HK-2 (cell line): ENCODE measurements at regions not wholly inside any gene's neighbourhood (a gene's known extent, or its start where the extent isn't known, plus 50 kb on each side); places are given as distances from the start of the nearest gene placed in this dataset.

Source experiments
- DNase-seq: peaks from one replicate; pipeline ENCODE4 v3.0.0-alpha.2; 2018; ENCODE audit not compliant: unreplicated experiment

DNA sequence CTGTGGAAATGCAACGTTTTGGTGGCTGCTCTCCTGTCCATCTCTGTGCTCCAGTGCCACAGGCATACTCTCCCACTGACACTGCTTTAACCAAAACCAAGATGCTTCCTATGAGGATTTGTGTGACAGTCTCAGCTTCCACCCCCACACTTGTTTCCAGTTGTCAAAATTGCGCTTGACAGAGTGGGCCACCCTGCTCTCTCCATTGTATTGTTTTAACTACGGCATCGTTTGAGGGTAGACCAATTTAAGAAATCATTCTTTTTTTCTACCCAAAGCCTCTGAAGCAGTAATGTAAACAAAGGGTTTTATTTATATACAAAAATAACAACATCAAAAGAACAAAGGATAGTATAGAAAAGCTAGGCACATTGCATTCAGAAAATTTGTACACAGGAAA lies 178.0 kb downstream of the INHBA start:
- no peak for DNase-seq

DNA sequence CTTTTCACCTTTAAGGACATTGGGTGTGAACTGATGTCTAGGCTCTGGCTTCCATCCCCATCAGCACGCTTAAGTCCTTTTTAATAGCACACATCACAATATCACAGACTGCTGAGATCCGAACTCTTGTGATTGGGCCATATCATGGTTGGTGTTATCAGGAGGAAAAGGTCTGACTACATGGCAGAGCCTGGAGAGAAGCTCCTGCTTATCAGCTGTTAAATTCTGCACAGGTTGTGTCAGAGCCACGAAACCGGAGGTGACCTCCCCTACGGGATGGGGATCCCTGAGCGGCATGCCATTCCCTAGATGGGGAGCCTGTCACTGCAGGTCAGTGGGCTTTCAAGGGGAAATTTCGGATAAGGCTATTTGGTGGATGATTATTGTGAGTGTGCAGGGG lies 182.4 kb downstream of the INHBA start:
- DNase-seq = no peak

DNA sequence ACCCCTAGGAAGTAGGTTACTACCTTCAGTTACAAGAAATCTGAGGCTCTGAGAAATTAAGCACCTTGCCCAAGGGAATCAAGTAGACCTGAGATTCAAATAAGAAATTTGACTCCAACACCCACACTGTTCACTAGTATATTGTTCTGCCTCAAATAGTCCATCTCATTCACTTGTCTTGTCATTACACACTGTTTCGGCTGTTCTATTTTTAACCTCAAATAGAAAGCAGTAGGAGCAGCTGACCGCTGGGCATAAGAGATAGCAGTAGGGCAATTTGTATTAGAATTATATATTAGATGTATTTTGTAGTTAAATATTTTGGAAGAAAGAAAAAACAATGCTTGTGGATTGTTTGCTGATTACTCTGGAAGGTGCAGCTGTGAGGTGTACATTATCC lies 185.1 kb downstream of the INHBA start:
- no peak for DNase-seq

DNA sequence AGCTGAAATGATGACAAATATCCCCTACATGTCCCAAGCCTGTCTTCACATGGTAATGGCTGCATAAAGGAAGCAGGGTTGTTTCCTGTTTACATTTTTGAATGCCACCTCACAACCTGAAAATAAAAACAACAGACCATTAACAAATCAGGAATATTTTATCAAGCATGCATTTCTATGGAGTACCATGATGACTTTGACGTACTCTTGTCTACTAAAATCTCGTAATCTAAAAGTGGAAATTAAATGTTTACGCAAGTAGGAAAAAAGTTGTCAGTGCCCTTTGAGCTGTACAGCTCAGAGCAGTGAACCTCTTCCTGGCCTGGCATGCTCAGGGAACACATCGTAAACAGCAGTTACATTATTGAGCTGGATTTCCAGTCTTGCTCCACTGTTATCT lies 194.1 kb downstream of the INHBA start:
- no peak for DNase-seq

GRCh38 chr7:41507686-41508268 lies 195.1 kb downstream of the INHBA start:
- no peak for DNase-seq

- no peak for DNase-seq
Observed at GRCh38 chr7:41504214-41504980, 198.5 kb downstream of the INHBA start.

GRCh38 chr7:41503438-41503837 lies 199.5 kb downstream of the INHBA start:
- DNase-seq = no peak

DNA sequence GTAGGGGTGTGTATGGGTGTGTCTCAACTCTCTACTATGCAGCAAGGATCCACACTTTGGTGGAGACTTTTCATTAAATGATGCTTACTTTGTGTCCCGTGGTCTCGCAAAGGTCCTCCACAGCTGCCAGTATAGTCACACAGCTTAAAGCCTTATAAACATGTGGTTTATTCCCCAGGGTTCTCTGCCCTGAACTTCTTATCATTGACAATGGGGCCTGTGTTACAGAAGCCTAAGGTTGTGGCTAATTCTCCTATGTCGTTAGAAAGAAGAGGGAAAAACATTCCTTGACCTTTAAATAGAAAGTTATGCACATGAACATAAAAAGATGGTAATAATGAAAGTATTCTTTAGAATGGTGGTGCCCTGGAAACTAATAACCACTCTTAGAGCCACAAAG lies 201.4 kb downstream of the INHBA start:
- no peak for DNase-seq

GRCh38 chr7:41501006-41501405 lies 201.9 kb downstream of the INHBA start:
- DNase-seq = no peak

- DNase-seq = no peak
Observed at GRCh38 chr7:41492603-41493002, 210.3 kb downstream of the INHBA start.

DNA sequence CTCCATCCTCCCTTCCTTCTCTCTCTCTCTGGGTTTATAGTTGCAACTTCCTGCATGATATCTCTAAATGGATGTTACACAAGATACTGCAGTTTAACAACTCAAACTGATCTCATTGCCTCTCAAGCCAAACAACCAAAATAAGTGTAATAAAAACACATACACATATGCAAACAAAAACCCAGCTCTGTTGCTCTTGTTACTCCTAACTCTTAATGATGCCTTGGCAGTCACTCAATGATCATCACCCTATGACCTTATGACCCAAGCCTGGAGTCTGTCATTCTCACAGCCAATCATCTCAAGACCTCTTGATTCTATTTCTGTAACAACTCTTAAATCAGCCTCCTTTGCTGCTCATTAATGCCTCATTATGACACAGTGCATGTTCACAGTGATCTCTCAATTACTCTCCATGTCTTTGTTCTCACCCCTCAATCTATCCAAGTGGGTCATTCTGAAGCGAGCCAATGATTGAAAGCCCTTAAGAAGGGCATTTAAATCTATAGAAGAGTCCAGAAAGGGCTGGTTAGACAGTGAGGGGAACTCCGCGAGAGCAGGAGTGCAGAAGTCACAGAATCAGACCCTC lies 210.9 kb downstream of the INHBA start:
- no peak for DNase-seq

DNA sequence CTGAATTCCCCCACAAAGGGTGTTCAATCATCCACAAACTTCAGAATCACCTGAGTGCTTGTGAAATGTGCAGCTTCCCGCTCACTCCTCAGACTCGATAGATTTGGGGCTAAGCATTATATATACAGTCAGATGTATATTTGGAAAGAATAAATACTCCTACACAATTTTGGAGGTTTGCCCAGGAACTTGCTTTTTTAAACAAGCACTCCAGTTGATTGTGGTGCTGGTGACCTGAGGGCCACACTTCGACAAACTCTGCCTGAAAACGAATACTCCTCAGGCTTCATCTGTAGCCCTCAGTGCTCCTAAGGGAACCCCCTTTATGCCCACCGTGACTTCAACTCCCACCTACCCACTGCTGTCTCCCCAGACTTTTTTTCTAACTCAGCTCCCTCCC lies 211.6 kb downstream of the INHBA start:
- DNase-seq = no peak

DNA sequence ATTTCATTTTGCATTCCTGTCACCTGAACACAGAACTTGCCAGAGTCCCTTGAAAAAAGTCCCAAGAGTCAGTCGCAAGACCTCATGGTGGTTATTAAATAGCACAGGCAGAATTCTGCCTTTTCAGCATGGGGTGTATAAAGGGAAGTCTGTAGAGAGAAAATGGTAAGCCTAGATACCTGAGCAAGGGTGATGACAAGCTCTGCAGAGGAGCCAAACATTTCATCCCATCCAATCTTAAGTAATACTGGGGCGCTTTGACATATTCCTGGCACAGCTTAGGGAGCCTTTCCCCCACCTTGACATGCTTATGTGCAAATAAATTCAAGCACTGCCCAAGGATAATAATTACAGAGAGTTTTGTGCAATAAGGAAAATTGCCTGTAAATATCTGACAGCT lies 213.0 kb downstream of the INHBA start:
- DNase-seq = no peak

GRCh38 chr7:41487229-41487940 lies 215.5 kb downstream of the INHBA start:
- no peak for DNase-seq

- no peak for DNase-seq
Observed at GRCh38 chr7:41481353-41481752, 221.5 kb downstream of the INHBA start.

- DNase-seq = no peak
Observed at GRCh38 chr7:41478187-41478586, 224.7 kb downstream of the INHBA start.

GRCh38 chr7:41476460-41476803 lies 226.5 kb downstream of the INHBA start:
- DNase-seq = no peak

- DNase-seq = no peak
Observed at GRCh38 chr7:41475801-41476459, 227.0 kb downstream of the INHBA start.

GRCh38 chr7:41472427-41473125 lies 230.3 kb downstream of the INHBA start:
- DNase-seq = no peak

DNA sequence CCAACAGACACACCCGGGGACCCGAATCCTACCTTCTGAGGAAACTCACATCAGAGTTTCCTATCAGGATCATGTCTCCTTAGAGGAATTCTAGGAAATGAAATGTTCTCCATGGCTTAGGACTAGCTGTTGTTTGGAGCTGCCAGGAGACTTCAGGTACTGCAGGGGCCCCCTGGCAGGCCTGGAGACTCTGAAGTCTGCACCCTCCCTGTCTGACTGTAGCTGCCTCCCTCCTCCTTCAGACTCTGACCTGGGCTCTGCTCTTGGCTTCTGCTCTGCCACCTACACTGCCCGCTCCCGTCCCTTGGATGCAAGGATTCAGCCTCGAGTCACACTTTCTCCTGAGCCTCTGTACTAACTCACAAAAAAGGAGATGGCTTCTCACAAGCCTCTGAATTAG lies 232.8 kb downstream of the INHBA start:
- no peak for DNase-seq

DNA sequence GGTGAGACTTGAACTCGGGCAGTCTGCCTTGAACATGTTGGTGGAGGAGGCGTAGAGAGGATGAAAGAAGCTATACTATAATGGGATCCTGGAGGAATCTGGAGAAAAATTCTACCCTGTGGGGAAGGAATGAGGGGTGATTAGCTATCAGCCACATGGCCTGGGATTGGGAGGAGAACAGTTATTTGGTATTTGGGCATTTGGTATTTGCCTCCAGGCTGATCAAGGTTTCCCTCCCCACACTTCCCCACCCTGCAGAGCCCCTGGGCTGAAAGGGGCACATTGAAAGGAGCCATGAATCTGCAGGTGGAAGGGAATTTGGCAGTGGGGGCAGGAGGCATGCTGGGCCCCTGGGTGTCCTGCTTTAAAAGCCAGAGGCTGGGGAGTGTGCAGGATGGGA lies 235.3 kb downstream of the INHBA start:
- no peak for DNase-seq
